ENCODE measurements at regions not wholly inside any gene's neighbourhood (a gene's known extent, or its start where the extent isn't known, plus 50 kb on each side); places are given as distances from the start of the nearest gene placed in this dataset.

DNA sequence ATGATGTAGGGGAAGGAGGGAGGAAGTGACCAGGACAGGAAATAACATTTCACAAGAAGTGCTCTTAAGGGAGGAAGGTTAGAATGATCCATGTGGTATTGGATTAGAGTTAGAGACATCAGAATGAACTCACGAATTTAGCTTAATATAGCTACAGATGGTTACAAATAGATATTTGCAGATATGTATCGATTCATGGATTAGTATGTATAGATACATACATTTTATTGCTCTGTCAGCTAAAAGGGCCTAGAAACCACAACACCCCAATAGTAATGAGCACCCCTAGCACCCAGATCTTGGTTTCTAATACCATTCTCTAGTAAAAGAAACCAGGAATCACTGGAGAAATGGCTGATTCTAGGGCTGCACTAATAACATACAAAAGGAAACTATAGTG lies 59.6 kb upstream of the LTBP1 start:
- Histone ChIP-seq H3K9me3 (peaks cover 0 to 3% of the 10 kb centered on the region in 2 donors), H3K4me3 (no peak overlapping the region), H3K4me1 (no peaks in the 10 kb centered on the region), H3K27me3 (no peaks in the 10 kb centered on the region), H3K36me3 (no peaks in the 10 kb centered on the region), H3K27ac (no peak overlapping the region)
- DNase-seq (ENCODE audit: low spot score in 2 of 2): no peak
- TF ChIP-seq, protein P1, sequence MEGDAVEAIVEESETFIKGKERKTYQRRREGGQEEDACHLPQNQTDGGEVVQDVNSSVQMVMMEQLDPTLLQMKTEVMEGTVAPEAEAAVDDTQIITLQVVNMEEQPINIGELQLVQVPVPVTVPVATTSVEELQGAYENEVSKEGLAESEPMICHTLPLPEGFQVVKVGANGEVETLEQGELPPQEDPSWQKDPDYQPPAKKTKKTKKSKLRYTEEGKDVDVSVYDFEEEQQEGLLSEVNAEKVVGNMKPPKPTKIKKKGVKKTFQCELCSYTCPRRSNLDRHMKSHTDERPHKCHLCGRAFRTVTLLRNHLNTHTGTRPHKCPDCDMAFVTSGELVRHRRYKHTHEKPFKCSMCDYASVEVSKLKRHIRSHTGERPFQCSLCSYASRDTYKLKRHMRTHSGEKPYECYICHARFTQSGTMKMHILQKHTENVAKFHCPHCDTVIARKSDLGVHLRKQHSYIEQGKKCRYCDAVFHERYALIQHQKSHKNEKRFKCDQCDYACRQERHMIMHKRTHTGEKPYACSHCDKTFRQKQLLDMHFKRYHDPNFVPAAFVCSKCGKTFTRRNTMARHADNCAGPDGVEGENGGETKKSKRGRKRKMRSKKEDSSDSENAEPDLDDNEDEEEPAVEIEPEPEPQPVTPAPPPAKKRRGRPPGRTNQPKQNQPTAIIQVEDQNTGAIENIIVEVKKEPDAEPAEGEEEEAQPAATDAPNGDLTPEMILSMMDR (IDR thresholded peaks at IDR 0.05): no peak
- intact Hi-C loops (cut with DNase I): no loop called here

DNA sequence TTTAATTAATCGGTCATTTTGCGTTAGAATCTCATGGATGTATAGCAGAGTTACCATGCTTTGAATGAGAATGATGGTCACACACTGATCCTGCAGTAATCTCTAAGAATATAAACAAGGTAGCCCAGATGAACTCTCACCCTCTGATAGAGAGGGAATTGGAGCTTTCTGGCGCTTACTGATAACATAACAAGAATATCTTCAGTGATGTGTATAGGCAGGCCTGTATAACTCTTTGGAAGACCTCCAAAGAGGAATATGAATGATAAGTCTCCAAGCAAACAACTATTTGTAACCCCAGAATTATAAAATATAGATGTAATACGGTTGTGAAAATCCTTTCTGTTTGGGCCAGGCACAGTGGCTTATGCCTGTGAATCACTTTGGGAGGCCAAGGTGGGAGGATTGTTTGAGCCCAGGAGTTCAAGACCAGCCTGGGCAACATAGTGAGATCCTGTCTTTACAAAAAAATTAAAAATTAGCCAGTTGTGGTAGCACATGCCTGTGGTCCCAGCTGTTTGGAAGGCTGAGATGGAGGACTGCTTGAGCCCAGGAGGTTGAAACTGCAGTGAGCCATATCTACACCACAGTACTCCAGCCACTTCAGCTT lies 52.5 kb upstream of the LTBP1 start:
- DNase-seq (ENCODE audit: low spot score in 2 of 2): no peak
- Histone ChIP-seq H3K4me3 (no peak overlapping the region), H3K27ac (no peak overlapping the region), H3K9me3 (no peaks in the 10 kb centered on the region), H3K36me3 (no peaks in the 10 kb centered on the region), H3K4me1 (no peaks in the 10 kb centered on the region), H3K27me3 (no peaks in the 10 kb centered on the region)
- TF ChIP-seq, protein P1 (IDR thresholded peaks at IDR 0.05): no peak
- intact Hi-C loops (cut with DNase I): no loop called here

DNA sequence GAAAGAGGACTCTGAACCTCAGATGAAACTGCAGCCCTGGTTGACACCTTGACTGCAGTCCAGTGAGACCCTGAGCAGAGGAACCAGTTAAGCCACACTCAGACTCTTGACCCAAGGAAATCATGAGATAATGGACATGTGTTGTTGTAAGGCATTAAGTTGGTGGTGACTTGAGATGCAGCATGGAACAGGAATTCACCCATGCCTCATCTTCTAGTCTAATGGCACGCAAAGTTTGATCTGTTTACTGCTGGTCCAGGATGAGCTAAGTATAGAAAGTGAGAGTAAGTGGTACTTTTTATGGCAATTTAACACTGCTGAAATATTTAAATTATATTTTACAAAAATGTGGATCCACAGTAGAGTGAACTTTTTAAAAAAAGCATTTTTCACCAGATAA lies 51.3 kb upstream of the LTBP1 start:
- Histone ChIP-seq H3K36me3 (no peaks in the 10 kb centered on the region), H3K9me3 (no peaks in the 10 kb centered on the region), H3K4me3 (no peak overlapping the region), H3K27me3 (no peaks in the 10 kb centered on the region), H3K4me1 (no peaks in the 10 kb centered on the region), H3K27ac (no peak overlapping the region)
- no peak for DNase-seq (ENCODE audit: low spot score in 2 of 2)
- TF ChIP-seq, protein P1 (IDR thresholded peaks at IDR 0.05): no peak
- intact Hi-C loops (cut with DNase I): no loop called here

Measured in ascending aorta (tissue), 2 donors.